Right lobe of liver (tissue), 6 donors: ENCODE measurements at regions not wholly inside any gene's neighbourhood (a gene's known extent, or its start where the extent isn't known, plus 50 kb on each side); places are given as distances from the start of the nearest gene placed in this dataset.

Experiments
- ATAC-seq, 4 donors: fragments of 200-7000 bp; cut with Tn5 transposase; one replicate each; pipeline ENCODE4 v1.9.1; 2020; ENCODE audit warnings: mild to moderate bottlenecking in 4 of 4, moderate library complexity in 4 of 4
- DNase-seq, 3 donors: peaks; one replicate each; pipeline ENCODE4 v3.0.0-alpha.2; 2020
- H3K27ac ChIP-seq, 3 donors: fragments of 200-600 bp; one replicate each; pipeline ENCODE4 v1.8.0; 2022
- H3K27me3 ChIP-seq, 2 donors: fragments of 200-600 bp; one replicate each; pipeline ENCODE4 v1.8.0; 2022
- H3K36me3 ChIP-seq, 4 donors: fragments of 200-600 bp; sonication (generic) in 1 of 4; one replicate each; pipeline versions ENCODE4 v1.5.1 to v1.8.0; 2017 to 2022; ENCODE audit warnings: control low read depth in 1 of 4
- H3K4me1 ChIP-seq, 4 donors: fragments of 200-600 bp; sonication (generic) in 1 of 4; one replicate each; pipeline versions ENCODE4 v1.5.1 to v1.8.0; 2017 to 2022; ENCODE audit warnings: control low read depth in 1 of 4
- H3K4me3 ChIP-seq, 3 donors: fragments of 200-600 bp; one replicate each; pipeline ENCODE4 v1.8.0; 2022
- H3K9me3 ChIP-seq, 4 donors: fragments of 200-600 bp; sonication (generic) in 1 of 4; one replicate each; pipeline versions ENCODE4 v1.5.1 to v1.8.0; 2017 to 2022; ENCODE audit warnings: control low read depth in 1 of 4
- POLR2A ChIP-seq: fragments of 450-650 bp; IDR thresholded peaks from one replicate; pipeline ENCODE4 v1.6.1; 2017; ENCODE audit warnings: antibody characterized with exemption, mild to moderate bottlenecking
- WGBS: methylation state at CpG from one replicate; pipeline ENCODE4 v1.1.6; 2018; ENCODE audit warnings: low coverage, low lambda C conversion rate; ENCODE audit not compliant: insufficient coverage; ENCODE audit errors: missing lambda C conversion rate; 5-methylcytosine and 5-hydroxymethylcytosine counted together
- intact Hi-C, 2 donors: fragments of 100-400 bp; cut with DNase I; formaldehyde crosslinking; loops; one replicate each; pipeline versions ENCODE4 v1.11.2 to v1.14.1; 2022
- TF ChIP-seq, protein P1 (sequence below), 4 donors: fragments of 200-600 bp in 3 of 4; fragments of 450-650 bp in 1 of 4; IDR thresholded peaks; one replicate each; pipeline versions ENCODE4 v1.5.1 to v1.8.0; 2016 to 2022; ENCODE audit warnings: antibody characterized with exemption in 4 of 4, mild to moderate bottlenecking in 2 of 4
- donor health status: DM: no; HTN: yes; CAD: no.
- donor health status: DM: no; HTN: no; CAD: no.
- donor health status: DM: no; HTN: no; CAD: no.
- donor health status: DM: no; HTN: yes; CAD: no.
- donor health status: DM: no; HTN: yes; CAD: no.

- Histone ChIP-seq H3K9me3 (no peaks in the 10 kb centered on the region), H3K4me1 (no peaks in the 10 kb centered on the region), H3K27ac (no peak overlapping the region), H3K4me3 (no peak overlapping the region), H3K27me3 (no peaks in the 10 kb centered on the region), H3K36me3 (no peaks in the 10 kb centered on the region)
- intact Hi-C loops = no loop called here
- 55% methylated on average over 1 of the region's 1 CpG for WGBS
- TF ChIP-seq, protein P1, sequence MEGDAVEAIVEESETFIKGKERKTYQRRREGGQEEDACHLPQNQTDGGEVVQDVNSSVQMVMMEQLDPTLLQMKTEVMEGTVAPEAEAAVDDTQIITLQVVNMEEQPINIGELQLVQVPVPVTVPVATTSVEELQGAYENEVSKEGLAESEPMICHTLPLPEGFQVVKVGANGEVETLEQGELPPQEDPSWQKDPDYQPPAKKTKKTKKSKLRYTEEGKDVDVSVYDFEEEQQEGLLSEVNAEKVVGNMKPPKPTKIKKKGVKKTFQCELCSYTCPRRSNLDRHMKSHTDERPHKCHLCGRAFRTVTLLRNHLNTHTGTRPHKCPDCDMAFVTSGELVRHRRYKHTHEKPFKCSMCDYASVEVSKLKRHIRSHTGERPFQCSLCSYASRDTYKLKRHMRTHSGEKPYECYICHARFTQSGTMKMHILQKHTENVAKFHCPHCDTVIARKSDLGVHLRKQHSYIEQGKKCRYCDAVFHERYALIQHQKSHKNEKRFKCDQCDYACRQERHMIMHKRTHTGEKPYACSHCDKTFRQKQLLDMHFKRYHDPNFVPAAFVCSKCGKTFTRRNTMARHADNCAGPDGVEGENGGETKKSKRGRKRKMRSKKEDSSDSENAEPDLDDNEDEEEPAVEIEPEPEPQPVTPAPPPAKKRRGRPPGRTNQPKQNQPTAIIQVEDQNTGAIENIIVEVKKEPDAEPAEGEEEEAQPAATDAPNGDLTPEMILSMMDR (IDR thresholded peaks at IDR 0.05) = no peak
- no peak for TF ChIP-seq POLR2A
- DNase-seq (no peak), ATAC-seq (no peak)
Observed at GRCh38 chr2:147067136-147067535, 777.7 kb upstream of the ACVR2A start.

GRCh38 chr2:147062073-147062472 is 782.8 kb upstream of the ACVR2A start:
- Histone ChIP-seq H3K27me3 (no peaks in the 10 kb centered on the region), H3K36me3 (no peaks in the 10 kb centered on the region), H3K27ac (no peak overlapping the region), H3K9me3 (no peaks in the 10 kb centered on the region), H3K4me3 (no peak overlapping the region), H3K4me1 (no peaks in the 10 kb centered on the region)
- DNase-seq = no peak
- intact Hi-C loops = no loop called here
- TF ChIP-seq POLR2A = no peak
- TF ChIP-seq, protein P1 (IDR thresholded peaks at IDR 0.05) = no peak
- 18% methylated on average over 1 of the region's 1 CpG for WGBS
- ATAC-seq = no peak

DNA sequence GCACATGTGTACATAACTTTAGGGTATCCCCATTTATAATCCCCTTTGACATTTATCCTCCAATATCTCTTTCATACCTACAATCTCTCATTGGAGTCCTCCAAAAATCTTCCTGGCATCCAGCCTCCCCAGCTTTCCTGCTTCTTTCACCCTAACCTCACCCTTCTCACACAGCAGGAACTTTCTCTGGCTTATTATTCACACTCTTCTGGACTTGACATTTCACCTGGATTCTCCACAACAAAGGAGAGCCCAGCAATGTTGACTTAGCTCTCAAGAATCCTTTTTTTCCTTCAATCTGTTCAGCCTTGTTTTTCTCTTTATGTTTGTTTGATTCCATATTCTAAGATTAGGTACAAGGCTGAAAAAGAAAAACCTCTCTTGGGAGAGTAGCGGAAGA is 783.6 kb upstream of the ACVR2A start:
- Histone ChIP-seq H3K27ac (no peak overlapping the region), H3K4me3 (no peak overlapping the region), H3K36me3 (no peaks in the 10 kb centered on the region), H3K27me3 (no peaks in the 10 kb centered on the region), H3K9me3 (no peaks in the 10 kb centered on the region), H3K4me1 (no peaks in the 10 kb centered on the region)
- TF ChIP-seq, protein P1 (IDR thresholded peaks at IDR 0.05) = no peak
- TF ChIP-seq POLR2A = no peak
- 50% methylated on average over 1 of the region's 1 CpG for WGBS
- DNase-seq = no peak
- intact Hi-C loops = no loop called here
- no peak for ATAC-seq

- TF ChIP-seq, protein P1 (IDR thresholded peaks at IDR 0.05) = no peak
- TF ChIP-seq POLR2A = no peak
- H3K27ac ChIP-seq = no peak overlapping the region
- H3K4me1 ChIP-seq = no peaks in the 10 kb centered on the region
- 65% methylated on average over 3 of the region's 3 CpGs for WGBS
- no peaks in the 10 kb centered on the region for H3K9me3 ChIP-seq
- intact Hi-C loops = no loop called here
- H3K4me3 ChIP-seq = no peak overlapping the region
- ATAC-seq (no peak), DNase-seq (no peak)
- H3K27me3 ChIP-seq = no peaks in the 10 kb centered on the region
- H3K36me3 ChIP-seq = no peaks in the 10 kb centered on the region
Observed at GRCh38 chr2:147057892-147058490, 786.8 kb upstream of the ACVR2A start.

- TF ChIP-seq POLR2A = no peak
- TF ChIP-seq, protein P1 (IDR thresholded peaks at IDR 0.05) = no peak
- H3K4me3 ChIP-seq = no peak overlapping the region
- H3K4me1 ChIP-seq = no peaks in the 10 kb centered on the region
- no peak overlapping the region for H3K27ac ChIP-seq
- DNase-seq (no peak), ATAC-seq (no peak)
- H3K27me3 ChIP-seq = no peaks in the 10 kb centered on the region
- intact Hi-C loops = no loop called here
- no peaks in the 10 kb centered on the region for H3K9me3 ChIP-seq
- 46% methylated on average over 3 of the region's 3 CpGs for WGBS
- H3K36me3 ChIP-seq = no peaks in the 10 kb centered on the region
Observed at GRCh38 chr2:147051814-147052213, 793.0 kb upstream of the ACVR2A start.
